IMR-90 (cell line): ENCODE measurements at regions not wholly inside any gene's neighbourhood (a gene's known extent, or its start where the extent isn't known, plus 50 kb on each side); places are given as distances from the start of the nearest gene placed in this dataset.
A peak's percentile ranks its signal among the peaks of the same experiment; 100 is the strongest.

Experiments used
- ATAC-seq: fragments of 200-7000 bp; cut with Tn5 transposase; 2 replicates; pipeline ENCODE4 v1.9.1; 2020; ENCODE audit warnings: low read depth, mild to moderate bottlenecking, moderate library complexity
- BruUV-seq: library from RNA; stranded (reverse); fragments of 400-500 nt; replicated peaks from 2 replicates; lab custom pipeline; 2021; lab: Mats Ljungman, UMichigan
- CTCF ChIA-PET: fragments of 300-600 bp; formaldehyde crosslinking; extraction: SDS; loops from one replicate; lab custom pipeline; 2021; ENCODE audit warnings: antibody characterized with exemption; lab: Yijun Ruan, JAX
- POLR2A ChIA-PET: fragments of 300-600 bp; sonication (Branson Sonifier 250); formaldehyde crosslinking; loops from one replicate; lab custom pipeline; 2022; ENCODE audit warnings: antibody characterized with exemption; ENCODE audit not compliant: unreplicated experiment; lab: Charles Lee
- DNase-seq: peaks from one replicate; pipeline ENCODE4 v3.0.0; 2013
- H2AFZ ChIP-seq: replicated peaks from 2 replicates; pipeline ENCODE3; 2013; ENCODE audit warnings: low read length, mild to moderate bottlenecking; ENCODE audit not compliant: poor library complexity
- H2AK5ac ChIP-seq: 2 replicates; pipeline ENCODE4 v1.6.1; 2013; ENCODE audit warnings: low read depth, low read length, inconsistent platforms
- H2AK9ac ChIP-seq: replicated peaks from 2 replicates; pipeline ENCODE3; 2013; ENCODE audit warnings: mild to moderate bottlenecking, low read depth, low read length, moderate library complexity; ENCODE audit not compliant: poor library complexity
- H2BK120ac ChIP-seq: 2 replicates; pipeline ENCODE4 v1.6.1; 2013; ENCODE audit warnings: low read depth, low read length, inconsistent platforms
- H2BK15ac ChIP-seq: 3 replicates; pipeline ENCODE4 v1.6.1; 2013; ENCODE audit warnings: low read depth, low read length, inconsistent platforms
- H2BK20ac ChIP-seq: 2 replicates; pipeline ENCODE4 v1.6.1; 2013; ENCODE audit warnings: low read depth, mild to moderate bottlenecking, inconsistent platforms, low read length, moderate library complexity
- H2BK5ac ChIP-seq: 2 replicates; pipeline ENCODE4 v1.6.1; 2013; ENCODE audit warnings: mild to moderate bottlenecking, low read depth, low read length, inconsistent platforms; ENCODE audit not compliant: poor library complexity, severe bottlenecking
- H3K14ac ChIP-seq: replicated peaks from 2 replicates; pipeline ENCODE4 v1.6.1; 2013; ENCODE audit warnings: low read depth, low read length, inconsistent platforms
- H3K18ac ChIP-seq: 2 replicates; pipeline ENCODE4 v1.6.1; 2013; ENCODE audit warnings: low read depth, low read length, control low read depth
- H3K23ac ChIP-seq: 2 replicates; pipeline ENCODE4 v1.6.1; 2013; ENCODE audit warnings: low read depth, low read length, inconsistent platforms
- H3K27ac ChIP-seq: 2 replicates; pipeline ENCODE4 v1.5.1; 2013; ENCODE audit warnings: mild to moderate bottlenecking, control low read depth, low read length; ENCODE audit not compliant: insufficient read depth
- H3K27me3 ChIP-seq: 2 replicates; pipeline ENCODE4 v1.6.1; 2013; ENCODE audit warnings: low read length; ENCODE audit not compliant: control insufficient read depth, insufficient read depth
- H3K36me3 ChIP-seq: 2 replicates; pipeline ENCODE4 v1.6.1; 2013; ENCODE audit warnings: low read length, mixed read lengths; ENCODE audit not compliant: control insufficient read depth, insufficient read depth
- H3K4ac ChIP-seq: 2 replicates; pipeline ENCODE4 v1.6.1; 2013; ENCODE audit warnings: low read depth, low read length, inconsistent platforms
- H3K4me1 ChIP-seq: 2 replicates; pipeline ENCODE4 v1.6.1; 2013; ENCODE audit warnings: low read length, mixed read lengths; ENCODE audit not compliant: control insufficient read depth, insufficient read depth
- H3K4me2 ChIP-seq: 2 replicates; pipeline ENCODE4 v1.6.1; 2013; ENCODE audit warnings: low read depth, mild to moderate bottlenecking, control low read depth, low read length, moderate library complexity
- H3K4me3 ChIP-seq: 2 replicates; pipeline ENCODE4 v1.5.1; 2013; ENCODE audit warnings: low read depth, mild to moderate bottlenecking, control low read depth, low read length, moderate library complexity; ENCODE audit not compliant: insufficient read depth
- H3K56ac ChIP-seq: 2 replicates; pipeline ENCODE4 v1.6.1; 2013; ENCODE audit warnings: low read length, inconsistent platforms; ENCODE audit not compliant: insufficient read depth; ENCODE audit errors: extremely low read depth
- H3K79me1 ChIP-seq, 2 experiments: 2 replicates each; pipeline ENCODE4 v1.6.1; 2013; ENCODE audit warnings: low read length in 2 of 2, inconsistent platforms in 1 of 2, low read depth in 1 of 2
- H3K9ac ChIP-seq: 2 replicates; pipeline ENCODE4 v1.6.1; 2013; ENCODE audit warnings: low read depth, low read length, control low read depth
- H3K9me1 ChIP-seq: 2 replicates; pipeline ENCODE4 v1.6.1; 2013; ENCODE audit warnings: low read length, inconsistent platforms; ENCODE audit not compliant: insufficient read depth
- H3K9me3 ChIP-seq: 2 replicates; pipeline ENCODE4 v1.6.1; 2013; ENCODE audit warnings: low read length; ENCODE audit not compliant: control insufficient read depth, insufficient read depth
- H4K20me1 ChIP-seq: 2 replicates; pipeline ENCODE4 v1.6.1; 2013; ENCODE audit warnings: low read length, inconsistent platforms; ENCODE audit not compliant: insufficient read depth
- H4K5ac ChIP-seq: 2 replicates; pipeline ENCODE4 v1.6.1; 2013; ENCODE audit warnings: mild to moderate bottlenecking, low read depth, low read length, control low read depth
- H4K8ac ChIP-seq, 2 experiments: 2 replicates each; pipeline ENCODE4 v1.6.1; 2013; ENCODE audit warnings: low read depth in 2 of 2, low read length in 2 of 2, control low read depth in 1 of 2, inconsistent platforms in 1 of 2
- H4K91ac ChIP-seq: 2 replicates; pipeline ENCODE4 v1.6.1; 2013; ENCODE audit warnings: low read depth, low read length, inconsistent platforms; ENCODE audit not compliant: insufficient read depth
- BHLHE40 ChIP-seq: fragments of 150-350 bp; IDR thresholded peaks from 2 replicates; pipeline ENCODE4 v1.6.1; 2016; ENCODE audit warnings: mild to moderate bottlenecking, low read depth, low read length
- CEBPB ChIP-seq: IDR thresholded peaks from 2 replicates; pipeline ENCODE4 v1.6.1; 2012; ENCODE audit warnings: low read depth, low read length, improper control_type of control experiment
- MXI1 ChIP-seq: IDR thresholded peaks from 2 replicates; pipeline ENCODE4 v1.6.1; 2012; ENCODE audit warnings: low read depth, mild to moderate bottlenecking, low read length, moderate library complexity, borderline replicate concordance
- RCOR1 ChIP-seq: IDR thresholded peaks from 2 replicates; pipeline ENCODE4 v1.6.1; 2012; ENCODE audit warnings: mild to moderate bottlenecking, low read length, improper control_type of control experiment; ENCODE audit not compliant: insufficient replicate concordance
- SMC3 ChIP-seq: fragments of 150-350 bp; IDR thresholded peaks from 2 replicates; pipeline ENCODE4 v1.6.1; 2016; ENCODE audit warnings: low read depth, mild to moderate bottlenecking, antibody characterized with exemption, low read length, moderate library complexity
- WGBS, 2 experiments: methylation state at CpG; one replicate each; pipeline versions ENCODE4 v1.1.5 to v1.1.7; 2013; ENCODE audit warnings: missing lambda C conversion rate in 2 of 2; ENCODE audit not compliant: insufficient read length in 1 of 2; ENCODE audit errors: extremely low coverage in 2 of 2; 5-methylcytosine and 5-hydroxymethylcytosine counted together
- dilution Hi-C: fragments of 300-500 bp; cut with HindIII; formaldehyde crosslinking; loops from one replicate; pipeline ENCODE4 v1.14.3; 2018; ENCODE audit warnings: low sequenced_read_pairs; ENCODE audit not compliant: unreplicated experiment
- in situ Hi-C: fragments of 300-500 bp; cut with MboI; formaldehyde crosslinking; loops from 3 replicates; pipeline ENCODE4 v1.14.3; 2019; ENCODE audit warnings: low sequenced_read_pairs, inconsistent platforms, mixed read lengths
- intact Hi-C: fragments of 100-400 bp; cut with micrococcal nuclease; formaldehyde crosslinking; loops from 2 replicates; pipeline ENCODE4 v1.10.0; 2022
- TF ChIP-seq, protein P1 (sequence below): fragments of 150-350 bp; IDR thresholded peaks from 2 replicates; pipeline ENCODE4 v1.6.1; 2017; ENCODE audit warnings: mild to moderate bottlenecking, antibody characterized with exemption, low read length, low read depth

DNA sequence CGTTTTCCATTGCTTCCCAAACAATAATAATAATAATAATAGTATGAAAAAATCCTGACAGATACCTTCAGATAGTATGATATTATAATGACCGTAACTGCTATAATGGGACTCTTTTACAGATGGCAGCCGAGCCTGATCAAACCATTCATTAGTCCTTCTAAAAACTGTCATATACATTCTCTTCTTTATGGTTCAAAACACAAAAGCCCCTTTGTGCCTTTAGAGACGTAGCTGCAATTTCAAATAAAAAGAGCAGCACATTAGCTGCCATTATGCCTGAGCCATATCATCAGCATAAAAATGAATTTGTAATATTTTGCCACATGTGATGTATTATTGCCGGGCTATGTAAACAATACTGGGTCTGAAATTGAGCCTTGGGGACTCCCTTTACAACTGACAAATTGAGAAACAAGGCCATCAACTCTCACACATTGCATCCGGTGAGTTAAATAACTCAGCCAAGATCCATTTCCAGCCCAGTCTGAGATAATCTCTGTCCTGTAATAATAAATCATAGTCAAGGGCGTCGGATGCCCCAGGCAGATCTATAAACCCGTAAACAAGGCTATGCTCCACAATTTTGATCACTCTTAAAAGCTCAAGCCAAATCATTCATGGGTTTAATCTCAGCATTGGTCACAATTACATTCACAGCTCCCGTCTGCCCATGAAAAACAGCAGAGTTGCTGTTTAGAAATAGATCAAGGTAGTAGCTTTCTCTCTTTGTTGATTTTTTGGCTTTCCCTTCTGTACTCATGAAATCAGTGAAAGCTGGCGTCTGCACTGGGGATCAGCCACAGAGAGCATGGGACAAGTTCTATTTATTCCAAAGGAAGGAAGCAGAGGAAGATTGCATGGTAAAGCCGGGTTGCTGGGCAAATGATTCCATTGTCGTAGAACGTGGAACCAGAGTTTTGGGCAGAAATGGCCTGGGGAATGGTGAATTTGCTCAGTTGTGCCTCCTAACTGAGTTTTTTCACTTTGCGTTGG lies 150.1 kb upstream of the BMPER start (continued):
- TF ChIP-seq RCOR1, result no peak
- no peak for TF ChIP-seq MXI1
- no peak for TF ChIP-seq BHLHE40

DNA sequence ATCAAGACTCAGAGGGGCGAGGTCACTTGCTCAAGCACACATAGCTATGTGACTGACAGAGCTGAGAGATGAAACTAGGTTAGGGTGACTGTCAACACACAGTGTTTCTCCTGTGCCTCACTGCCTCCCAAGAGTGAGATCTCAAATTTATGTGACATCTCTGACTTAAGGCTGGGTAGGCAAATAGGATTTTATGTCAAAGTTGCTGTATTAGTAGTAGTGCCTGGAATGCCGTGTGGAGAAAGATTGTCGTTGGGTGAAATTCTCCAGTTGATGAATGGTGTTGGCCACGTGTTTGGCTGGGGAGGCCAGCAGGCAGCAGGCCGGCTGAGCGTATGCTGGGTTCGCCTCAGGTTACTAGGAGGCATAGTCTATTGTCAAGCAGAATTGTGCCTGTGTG lies 148.3 kb upstream of the BMPER start:
- H2BK20ac ChIP-seq, result no peak overlapping the region
- H3K4ac ChIP-seq, result peak overlapping the region; percentile 34; the same call in 1 of the 2 replicates
- WGBS, 2 experiments, result 39% methylated on average over 6 of the region's 7 CpGs; no CpG with 5 or more reads in 1 of the 2 experiments
- no peaks in the 10 kb centered on the region for H3K79me1 ChIP-seq
- no peak overlapping the region for H3K23ac ChIP-seq
- no peak overlapping the region for H3K9ac ChIP-seq
- no peak overlapping the region for H3K18ac ChIP-seq
- H2AK9ac ChIP-seq, result no peak overlapping the region
- no peaks in the 10 kb centered on the region for H3K9me3 ChIP-seq
- no peaks in the 10 kb centered on the region for H4K20me1 ChIP-seq
- no peaks in the 10 kb centered on the region for H3K27me3 ChIP-seq
- peaks cover 5% of the 10 kb centered on the region; the same call in 1 of the 2 replicates for H3K9me1 ChIP-seq
- DNase-seq, result peak; percentile 64
- in situ Hi-C loops (no loop called here), dilution Hi-C loops (no loop called here), intact Hi-C loops (loop anchor here (5.0 to 10.0 kb wide), 4 partner anchors 145 to 572 kb away; no protein-coding TSS in a partner anchor)
- H3K56ac ChIP-seq, result no peak overlapping the region
- H2BK15ac ChIP-seq, result peak overlapping the region; percentile 8; the same call in 1 of the 3 replicates
- H3K14ac ChIP-seq, result no peak overlapping the region
- no peak overlapping the region for H2AFZ ChIP-seq
- H2BK5ac ChIP-seq, result peak overlapping the region; percentile 44
- peak overlapping the region; percentile 22; the same call in 1 of the 2 replicates for H2AK5ac ChIP-seq
- H3K4me3 ChIP-seq, result no peak overlapping the region
- no TSS peak for BruUV-seq
- H4K5ac ChIP-seq, result no peak overlapping the region
- peak overlapping the region in 1 of 2 experiments; percentile 45; a peak in 2 of 4 replicates for H4K8ac ChIP-seq
- TF ChIP-seq CEBPB (no peak), SMC3 (no peak)
- TF ChIP-seq, protein P1, sequence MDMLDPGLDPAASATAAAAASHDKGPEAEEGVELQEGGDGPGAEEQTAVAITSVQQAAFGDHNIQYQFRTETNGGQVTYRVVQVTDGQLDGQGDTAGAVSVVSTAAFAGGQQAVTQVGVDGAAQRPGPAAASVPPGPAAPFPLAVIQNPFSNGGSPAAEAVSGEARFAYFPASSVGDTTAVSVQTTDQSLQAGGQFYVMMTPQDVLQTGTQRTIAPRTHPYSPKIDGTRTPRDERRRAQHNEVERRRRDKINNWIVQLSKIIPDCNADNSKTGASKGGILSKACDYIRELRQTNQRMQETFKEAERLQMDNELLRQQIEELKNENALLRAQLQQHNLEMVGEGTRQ, result 0 out of 2 replicates have a peak, but pooled peaks have one; percentile 3
- H4K91ac ChIP-seq, result peak overlapping the region; percentile 19; the same call in 1 of the 2 replicates
- H3K36me3 ChIP-seq, result no peaks in the 10 kb centered on the region
- H3K4me1 ChIP-seq, result peaks cover 9% of the 10 kb centered on the region
- CTCF ChIA-PET, result interaction anchor here (2.0 kb wide), 1 partner anchor 176 kb away, joined by 7 read pairs; no protein-coding TSS in a partner anchor
- H2BK120ac ChIP-seq, result no peak overlapping the region
- no peak overlapping the region for H3K4me2 ChIP-seq
- POLR2A ChIA-PET, result no interaction called here
- peak; percentile 57; the same call in 1 of the 2 replicates for ATAC-seq
- H3K27ac ChIP-seq, result no peak overlapping the region
